A549 (cell line): ENCODE measurements at regions not wholly inside any gene's neighbourhood (a gene's known extent, or its start where the extent isn't known, plus 50 kb on each side); places are given as distances from the start of the nearest gene placed in this dataset.

Experiments used
- ATAC-seq, 2 experiments: fragments of 200-7000 bp in 1 of 2; fragments of >200 bp in 1 of 2; cut with Nextera tagmentation in 1 of 2; cut with Tn5 transposase in 1 of 2; 3 replicates each; pipeline versions ENCODE4 v1.8.0 to v1.9.1; 2018 to 2020; ENCODE audit warnings: mild to moderate bottlenecking in 1 of 2, moderate library complexity in 1 of 2
- CTCF ChIA-PET: fragments of 300-600 bp; sonication (Branson Sonifier 250); formaldehyde crosslinking; extraction: SDS; loops from one replicate; lab custom pipeline; 2021; ENCODE audit warnings: antibody characterized with exemption, inconsistent platforms; lab: Yijun Ruan, JAX
- POLR2A ChIA-PET: fragments of 350-600 bp; formaldehyde crosslinking; extraction: SDS; loops from one replicate; lab custom pipeline; 2021; ENCODE audit warnings: antibody characterized with exemption, inconsistent platforms; lab: Yijun Ruan, JAX
- DNase-seq, 2 experiments: peaks; one replicate each; pipeline versions ENCODE4 v3.0.0 to v3.0.0-alpha.2; 2011 to 2016; ENCODE audit warnings: low read depth in 1 of 2, low spot score in 1 of 2
- FAIRE-seq: peaks from 2 replicates; lab custom pipeline; 2011; peaks lifted over from hg19 to GRCh38; lab: Jason Lieb, UNC
- H3K27ac ChIP-seq, 2 experiments: fragments of >200 bp; sonication (Bioruptor Twin); formaldehyde crosslinking; 3 replicates each; pipeline ENCODE4 v1.5.1; 2016 to 2017
- H3K4me1 ChIP-seq: fragments of >200 bp; sonication (Bioruptor Twin); formaldehyde crosslinking; 3 replicates; pipeline ENCODE4 v1.6.1; 2016
- H3K4me2 ChIP-seq: fragments of >200 bp; sonication (Bioruptor Twin); formaldehyde crosslinking; 3 replicates; pipeline ENCODE4 v1.6.1; 2016
- H3K4me3 ChIP-seq: fragments of >200 bp; sonication (Bioruptor Twin); formaldehyde crosslinking; 3 replicates; pipeline ENCODE4 v1.5.1; 2016
- H3K9me3 ChIP-seq: fragments of >200 bp; sonication (Bioruptor Twin); formaldehyde crosslinking; 3 replicates; pipeline ENCODE4 v1.6.1; 2016
- ATOH8 ChIP-seq: fragments of 250-450 bp; sonication (Bioruptor Pico); IDR thresholded peaks from 2 replicates; pipeline ENCODE4 v1.5.0; 2020; ENCODE audit warnings: low read depth, mild to moderate bottlenecking, moderate library complexity
- BHLHE40 ChIP-seq: IDR thresholded peaks from 2 replicates; pipeline ENCODE4 v1.6.1; 2012; ENCODE audit warnings: low read depth, low read length, inconsistent platforms
- CBX8 ChIP-seq: fragments of 200-600 bp; sonication (generic); IDR thresholded peaks from 2 replicates; pipeline ENCODE4 v1.6.1; 2016
- EP300 ChIP-seq, 2 experiments: fragments of >200 bp; sonication (Bioruptor Twin); formaldehyde crosslinking; IDR thresholded peaks; 2 replicates in 1 of 2; 3 replicates in 1 of 2; pipeline ENCODE4 v1.6.1; 2016 to 2017
- FOSL2 ChIP-seq, 2 experiments: fragments of 450-650 bp in 1 of 2; fragments of >200 bp in 1 of 2; sonication (Bioruptor Twin) in 1 of 2; formaldehyde crosslinking; IDR thresholded peaks; 2 replicates each; pipeline versions ENCODE4 v1.5.0 to v1.6.1; 2016 to 2020; ENCODE audit warnings: mild to moderate bottlenecking in 1 of 2, moderate library complexity in 1 of 2
- GATA3 ChIP-seq: IDR thresholded peaks from 2 replicates; pipeline ENCODE4 v1.6.1; 2012; ENCODE audit warnings: borderline replicate concordance
- HES2 ChIP-seq: fragments of >200 bp; sonication (Bioruptor Twin); formaldehyde crosslinking; IDR thresholded peaks from 2 replicates; pipeline ENCODE4 v1.6.1; 2016
- HEYL ChIP-seq: fragments of 250-450 bp; sonication (Bioruptor Pico); IDR thresholded peaks from 2 replicates; pipeline ENCODE4 v1.8.0; 2021; ENCODE audit warnings: mild to moderate bottlenecking, moderate library complexity
- HOXA7 ChIP-seq: fragments of 250-450 bp; sonication (Bioruptor Pico); IDR thresholded peaks from 2 replicates; pipeline ENCODE4 v1.5.0; 2020; ENCODE audit warnings: mild to moderate bottlenecking, moderate library complexity
- HOXB13 ChIP-seq: fragments of 250-450 bp; sonication (Bioruptor Pico); IDR thresholded peaks from 2 replicates; pipeline ENCODE4 v1.5.0; 2020; ENCODE audit warnings: low read depth, mild to moderate bottlenecking, moderate library complexity
- HOXB5 ChIP-seq: fragments of 250-450 bp; sonication (Bioruptor Pico); IDR thresholded peaks from 2 replicates; pipeline ENCODE4 v1.5.0; 2020; ENCODE audit warnings: mild to moderate bottlenecking, moderate library complexity
- JUNB ChIP-seq: fragments of >200 bp; sonication (Bioruptor Twin); formaldehyde crosslinking; IDR thresholded peaks from 2 replicates; pipeline ENCODE4 v1.6.1; 2016
- MAZ ChIP-seq: fragments of 150-350 bp; IDR thresholded peaks from 2 replicates; pipeline ENCODE4 v1.6.1; 2014; ENCODE audit warnings: antibody characterized with exemption, low read depth, low read length, borderline replicate concordance
- NFE2L2 ChIP-seq: fragments of 150-350 bp; conservative IDR thresholded peaks from 2 replicates; pipeline ENCODE4 v1.6.1; 2014; ENCODE audit warnings: low read length
- NPAS2 ChIP-seq: fragments of 250-450 bp; sonication (Bioruptor Pico); IDR thresholded peaks from 2 replicates; pipeline ENCODE4 v1.8.0; 2022; ENCODE audit warnings: mild to moderate bottlenecking, moderate library complexity, borderline replicate concordance
- NR3C1 ChIP-seq: fragments of >200 bp; sonication (Bioruptor Twin); formaldehyde crosslinking; IDR thresholded peaks from 3 replicates; pipeline ENCODE4 v1.6.1; 2017
- PBX3 ChIP-seq: IDR thresholded peaks from 2 replicates; pipeline ENCODE4 v1.6.1; 2012
- PHF8 ChIP-seq: fragments of 200-600 bp; sonication (generic); IDR thresholded peaks from 2 replicates; pipeline ENCODE4 v1.6.1; 2016; ENCODE audit warnings: low read depth, mild to moderate bottlenecking, antibody characterized with exemption, moderate library complexity, borderline replicate concordance
- POLR2AphosphoS2 ChIP-seq: conservative IDR thresholded peaks from 2 replicates; pipeline ENCODE4 v1.6.1; 2012; ENCODE audit warnings: low read length, improper control_type of control experiment, inconsistent platforms
- RARB ChIP-seq: fragments of 250-450 bp; sonication (Bioruptor Pico); IDR thresholded peaks from 2 replicates; pipeline ENCODE4 v1.8.0; 2021; ENCODE audit warnings: mild to moderate bottlenecking, moderate library complexity
- RCOR1 ChIP-seq: fragments of 150-350 bp; IDR thresholded peaks from 2 replicates; pipeline ENCODE4 v1.6.1; 2014; ENCODE audit warnings: antibody characterized with exemption, low read length, low read depth
- RNF2 ChIP-seq: fragments of 200-600 bp; sonication (generic); IDR thresholded peaks from 2 replicates; pipeline ENCODE4 v1.6.1; 2016; ENCODE audit warnings: low read depth, mild to moderate bottlenecking, antibody characterized with exemption, moderate library complexity, borderline replicate concordance
- TFCP2L1 ChIP-seq: fragments of 250-450 bp; sonication (Bioruptor Pico); IDR thresholded peaks from 2 replicates; pipeline ENCODE4 v1.5.0; 2021; ENCODE audit warnings: mild to moderate bottlenecking
- TP53 ChIP-seq: fragments of 250-450 bp; sonication (Bioruptor Pico); IDR thresholded peaks from 2 replicates; pipeline ENCODE4 v1.5.0; 2021; ENCODE audit warnings: mild to moderate bottlenecking, moderate library complexity
- ZC3H11A ChIP-seq: fragments of 450-650 bp; IDR thresholded peaks from 2 replicates; pipeline ENCODE4 v1.6.1; 2014; ENCODE audit warnings: antibody characterized with exemption, mild to moderate bottlenecking
- ZFP36 ChIP-seq: fragments of 450-650 bp; IDR thresholded peaks from 2 replicates; pipeline ENCODE4 v1.6.1; 2014; ENCODE audit warnings: borderline replicate concordance; ENCODE audit not compliant: partially characterized antibody
- WGBS: methylation state at CpG from one replicate; pipeline ENCODE4 v1.1.6; 2017; ENCODE audit errors: missing lambda C conversion rate; 5-methylcytosine and 5-hydroxymethylcytosine counted together

- ATAC-seq (no peak), FAIRE-seq (no peak), DNase-seq (no peak)
- Histone ChIP-seq H3K9me3 (no peaks in the 10 kb centered on the region), H3K4me3 (no peak overlapping the region), H3K27ac (no peak overlapping the region), H3K4me2 (no peak overlapping the region), H3K4me1 (no peaks in the 10 kb centered on the region)
- CTCF ChIA-PET = interaction anchor here (0.6 kb wide), 1 partner anchor 685 kb away, joined by 3 read pairs; no protein-coding TSS in a partner anchor
- 39% methylated on average over 5 of the region's 8 CpGs for WGBS
- TF ChIP-seq NPAS2 (CRISPR knock-in tag) (no peak), FOSL2 (IDR thresholded peaks at IDR 0.05) (no peak), FOSL2 (CRISPR knock-in tag; IDR thresholded peaks at IDR 0.05) (no peak), MAZ (no peak), HOXA7 (CRISPR knock-in tag) (no peak), ATOH8 (CRISPR knock-in tag) (no peak), HEYL (CRISPR knock-in tag) (no peak), CBX8 (no peak), RCOR1 (no peak), JUNB (no peak), NR3C1 (no peak), ZC3H11A (no peak)
- POLR2A ChIA-PET = no interaction called here
These were observed 616.9 kb upstream of the MAN1A1 start for GRCh38 chr6:119966484-119966883.

GRCh38 chr6:119965900-119966299, 616.3 kb upstream of the MAN1A1 start:
- ATAC-seq (no peak), FAIRE-seq (no peak), DNase-seq (no peak)
- no peak overlapping the region for H3K4me3 ChIP-seq
- CTCF ChIA-PET = interaction anchor here (0.6 kb wide), 1 partner anchor 944 kb away, joined by 3 read pairs; no protein-coding TSS in a partner anchor
- no peak for TF ChIP-seq TFCP2L1 (CRISPR knock-in tag)
- TF ChIP-seq NFE2L2 = no peak
- TF ChIP-seq RARB (CRISPR knock-in tag) = no peak
- TF ChIP-seq ZFP36 = no peak
- no peak for TF ChIP-seq EP300 (IDR thresholded peaks at IDR 0.05)
- TF ChIP-seq PBX3 = no peak
- no peak for TF ChIP-seq BHLHE40
- TF ChIP-seq HOXB13 = no peak
- TF ChIP-seq POLR2AphosphoS2 = no peak
- no peak for TF ChIP-seq HOXA7 (CRISPR knock-in tag)
- no peak for TF ChIP-seq RNF2
- no peak for TF ChIP-seq GATA3
- no peak for TF ChIP-seq HES2
- no peak for TF ChIP-seq FOSL2 (IDR thresholded peaks at IDR 0.05)
- TF ChIP-seq FOSL2 (CRISPR knock-in tag; IDR thresholded peaks at IDR 0.05) = no peak
- TF ChIP-seq HOXB5 (CRISPR knock-in tag) = no peak
- no peak for TF ChIP-seq TP53
- no peaks in the 10 kb centered on the region for H3K4me1 ChIP-seq
- H3K4me2 ChIP-seq = no peak overlapping the region
- WGBS = 39% methylated on average over 9 of the region's 10 CpGs
- POLR2A ChIA-PET = no interaction called here
- no peaks in the 10 kb centered on the region for H3K9me3 ChIP-seq
- no peak overlapping the region for H3K27ac ChIP-seq

GRCh38 chr6:119965008-119965407, 615.4 kb upstream of the MAN1A1 start:
- H3K9me3 ChIP-seq = no peaks in the 10 kb centered on the region
- no peak for FAIRE-seq
- H3K27ac ChIP-seq = no peak overlapping the region
- 38% methylated on average over 1 of the region's 1 CpG for WGBS
- no peak for DNase-seq
- POLR2A ChIA-PET = no interaction called here
- TF ChIP-seq PHF8 = no peak
- H3K4me2 ChIP-seq = no peak overlapping the region
- H3K4me3 ChIP-seq = no peak overlapping the region
- no peak for ATAC-seq
- no peaks in the 10 kb centered on the region for H3K4me1 ChIP-seq
- CTCF ChIA-PET = no interaction called here
